ENCODE measurements at regions not wholly inside any gene's neighbourhood (a gene's known extent, or its start where the extent isn't known, plus 50 kb on each side); places are given as distances from the start of the nearest gene placed in this dataset.

DNA sequence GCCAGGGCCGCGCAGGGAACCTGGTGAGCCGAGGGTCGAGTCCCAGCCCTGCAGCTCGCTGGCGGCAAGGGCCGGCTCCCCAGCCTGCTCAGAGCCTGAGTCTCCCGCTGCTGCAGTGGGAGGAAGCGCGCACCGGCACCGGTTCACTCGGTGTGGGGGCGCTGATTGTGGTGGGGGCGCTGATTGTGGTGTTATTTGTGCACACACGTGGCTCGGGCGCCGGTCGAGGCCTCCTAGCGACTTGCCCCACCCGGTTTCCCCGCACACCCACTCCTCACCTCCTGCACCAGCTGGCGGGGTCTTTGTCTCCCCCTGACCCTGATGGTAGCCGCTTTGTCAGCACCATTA is 266.7 kb downstream of the NSG2 start:
- no peak for DNase-seq (ENCODE audit: low spot score)
- H3K4me3 ChIP-seq = peak overlapping the region; percentile 75

DNA sequence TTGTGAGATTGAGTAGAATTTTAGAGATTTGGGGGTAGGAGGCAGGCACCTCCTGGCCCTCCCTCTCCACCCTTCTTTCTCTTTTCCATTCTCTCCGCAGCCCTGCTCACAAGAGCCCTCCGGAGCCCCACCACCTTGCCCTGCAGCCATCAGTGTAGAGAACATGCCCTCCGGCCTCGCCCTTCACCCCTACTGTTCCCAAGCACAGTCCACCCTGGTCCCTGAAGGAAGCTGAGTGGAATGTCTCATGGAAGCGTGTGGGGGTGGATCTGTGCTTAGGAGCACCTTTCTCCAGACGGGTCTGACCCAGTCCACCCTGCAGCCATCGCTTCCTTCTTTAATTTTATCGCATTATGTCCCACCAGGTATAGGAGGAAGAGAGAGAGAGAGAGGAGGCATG is 267.1 kb downstream of the NSG2 start:
- DNase-seq (ENCODE audit: low spot score) = peak; percentile 64
- TF ChIP-seq, protein P1, sequence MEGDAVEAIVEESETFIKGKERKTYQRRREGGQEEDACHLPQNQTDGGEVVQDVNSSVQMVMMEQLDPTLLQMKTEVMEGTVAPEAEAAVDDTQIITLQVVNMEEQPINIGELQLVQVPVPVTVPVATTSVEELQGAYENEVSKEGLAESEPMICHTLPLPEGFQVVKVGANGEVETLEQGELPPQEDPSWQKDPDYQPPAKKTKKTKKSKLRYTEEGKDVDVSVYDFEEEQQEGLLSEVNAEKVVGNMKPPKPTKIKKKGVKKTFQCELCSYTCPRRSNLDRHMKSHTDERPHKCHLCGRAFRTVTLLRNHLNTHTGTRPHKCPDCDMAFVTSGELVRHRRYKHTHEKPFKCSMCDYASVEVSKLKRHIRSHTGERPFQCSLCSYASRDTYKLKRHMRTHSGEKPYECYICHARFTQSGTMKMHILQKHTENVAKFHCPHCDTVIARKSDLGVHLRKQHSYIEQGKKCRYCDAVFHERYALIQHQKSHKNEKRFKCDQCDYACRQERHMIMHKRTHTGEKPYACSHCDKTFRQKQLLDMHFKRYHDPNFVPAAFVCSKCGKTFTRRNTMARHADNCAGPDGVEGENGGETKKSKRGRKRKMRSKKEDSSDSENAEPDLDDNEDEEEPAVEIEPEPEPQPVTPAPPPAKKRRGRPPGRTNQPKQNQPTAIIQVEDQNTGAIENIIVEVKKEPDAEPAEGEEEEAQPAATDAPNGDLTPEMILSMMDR (IDR thresholded peaks at IDR 0.05) = no peak
- H3K27ac ChIP-seq = no peak overlapping the region
- H3K4me3 ChIP-seq = no peak overlapping the region

More for the DNA sequence above, 266.7 kb downstream of the NSG2 start:
- TF ChIP-seq, protein P1 (IDR thresholded peaks at IDR 0.05) = no peak
- no peak overlapping the region for H3K27ac ChIP-seq

DNA sequence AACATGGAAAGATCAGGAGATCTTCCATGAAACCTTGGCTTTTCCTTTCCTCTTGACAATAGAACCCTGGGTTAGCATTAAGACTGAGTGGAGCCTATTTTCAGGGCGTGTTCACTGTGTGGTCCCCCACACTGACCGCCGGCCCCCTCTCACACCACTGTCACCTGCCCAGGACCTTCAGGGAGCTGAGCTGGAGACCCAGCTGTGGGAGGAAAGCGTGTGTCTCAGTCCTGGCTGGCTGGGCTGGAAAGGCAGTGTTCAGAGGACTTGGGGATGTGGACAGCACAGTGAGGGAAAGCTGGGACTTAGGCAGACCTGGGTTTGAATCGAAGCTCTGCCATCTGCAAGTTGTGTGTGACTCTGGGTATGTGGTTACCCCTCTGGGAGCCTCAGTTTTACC is 268.1 kb downstream of the NSG2 start:
- H3K4me3 ChIP-seq = no peak overlapping the region
- TF ChIP-seq, protein P1 (IDR thresholded peaks at IDR 0.05) = no peak
- no peak overlapping the region for H3K27ac ChIP-seq
- no peak for DNase-seq (ENCODE audit: low spot score)

DNA sequence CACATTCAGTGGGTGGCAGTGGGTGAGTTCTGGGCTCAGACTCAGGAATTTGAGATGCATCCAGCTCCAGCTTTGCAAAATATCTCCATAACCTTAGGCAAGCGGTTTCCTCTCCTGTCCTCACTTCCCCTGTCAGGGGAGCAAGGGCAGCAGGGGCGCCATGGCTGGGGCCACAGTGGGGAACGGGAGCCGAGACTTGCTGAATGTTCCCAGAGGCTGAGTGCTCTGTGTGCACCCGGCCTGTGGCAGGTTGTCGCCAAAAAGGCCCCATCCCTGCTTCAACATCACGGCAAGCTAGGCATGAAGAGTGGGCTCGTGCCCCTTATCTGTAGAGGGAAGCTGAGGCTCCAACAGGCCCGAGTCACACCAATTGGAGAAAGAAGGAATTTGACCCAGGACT is 268.8 kb downstream of the NSG2 start:
- no peak overlapping the region for H3K4me3 ChIP-seq
- TF ChIP-seq, protein P1 (IDR thresholded peaks at IDR 0.05) = no peak
- H3K27ac ChIP-seq = no peak overlapping the region
- peak; percentile 33 for DNase-seq (ENCODE audit: low spot score)

DNA sequence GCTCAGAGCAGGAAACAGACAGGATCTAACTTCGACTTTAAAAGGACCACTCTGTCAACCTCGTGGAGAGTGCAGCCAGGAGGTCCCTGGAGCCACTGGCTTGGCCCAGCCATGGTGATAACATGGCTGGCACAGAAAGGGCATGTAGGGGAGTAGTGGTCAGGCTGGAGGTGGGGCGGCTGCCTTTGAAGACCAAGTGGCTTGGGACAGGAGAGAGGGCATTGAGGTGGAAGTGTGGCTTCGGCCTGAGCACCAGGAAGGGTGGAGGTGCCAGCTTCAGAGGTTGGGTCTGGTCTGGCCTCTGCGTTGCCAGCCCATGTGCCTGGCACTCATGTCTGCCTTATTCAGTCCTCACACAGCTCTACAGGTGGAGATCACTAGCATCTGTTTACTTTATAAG is 270.0 kb downstream of the NSG2 start:
- Histone ChIP-seq H3K4me3 (no peak overlapping the region), H3K27ac (no peak overlapping the region)
- DNase-seq (ENCODE audit: low spot score) = no peak
- TF ChIP-seq, protein P1 (IDR thresholded peaks at IDR 0.05) = no peak

DNA sequence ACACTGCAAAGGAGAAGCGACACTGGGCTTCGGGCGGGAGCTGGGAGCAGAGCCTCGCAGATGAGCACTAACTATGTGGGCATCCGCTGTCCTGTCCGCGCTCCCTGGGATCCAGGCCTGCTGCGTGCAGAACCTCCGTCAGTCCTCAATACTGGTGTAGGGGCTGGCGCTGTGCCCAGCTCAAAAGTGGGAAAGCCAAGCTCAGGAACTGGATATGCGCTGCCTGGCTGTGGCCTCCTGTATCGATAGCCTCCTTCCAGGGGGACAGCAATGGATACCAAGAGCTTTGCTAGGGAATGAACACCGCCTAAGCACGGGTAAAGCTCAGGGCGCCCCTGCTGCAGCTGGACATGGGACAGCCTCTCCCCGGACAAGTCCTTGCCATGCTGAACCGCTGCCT is 270.4 kb downstream of the NSG2 start:
- no peak for DNase-seq (ENCODE audit: low spot score)
- H3K27ac ChIP-seq = no peak overlapping the region
- no peak overlapping the region for H3K4me3 ChIP-seq
- TF ChIP-seq, protein P1 (IDR thresholded peaks at IDR 0.05) = no peak

DNA sequence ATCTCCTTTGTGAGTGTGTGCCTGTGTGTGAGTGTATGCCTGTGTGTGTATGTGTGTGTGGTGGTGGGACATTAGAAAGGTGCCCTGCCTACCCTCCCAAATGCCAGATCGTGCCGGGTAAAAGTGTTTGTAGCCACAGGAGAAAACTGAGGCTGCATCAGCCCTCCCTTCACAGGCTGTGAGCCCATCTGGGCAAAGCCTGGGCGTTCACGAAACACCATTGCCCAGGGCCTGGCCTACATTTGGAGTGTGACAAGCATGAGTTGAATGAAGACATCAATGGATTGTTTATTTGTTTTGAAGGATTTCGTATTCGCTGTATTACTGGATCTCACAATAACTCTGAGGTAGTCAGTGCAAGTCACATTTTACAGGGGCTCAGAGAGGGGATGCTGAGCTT is 270.8 kb downstream of the NSG2 start:
- TF ChIP-seq, protein P1 (IDR thresholded peaks at IDR 0.05) = no peak
- no peak for DNase-seq (ENCODE audit: low spot score)
- Histone ChIP-seq H3K27ac (no peak overlapping the region), H3K4me3 (no peak overlapping the region)

Measured in coronary artery (tissue), 2 donors.